Mesenchymal stem cell (in vitro differentiated cells and primary cell): ENCODE measurements at regions not wholly inside any gene's neighbourhood (a gene's known extent, or its start where the extent isn't known, plus 50 kb on each side); places are given as distances from the start of the nearest gene placed in this dataset.
"Not testable (repeated sequence)": the region's sequence is repeated elsewhere in the genome, so short reads cannot be mapped to it uniquely, and the experiment has no call there.

ENCODE experiments used
- DNase-seq: peaks from one replicate; pipeline ENCODE4 v3.0.0-alpha.2; 2013
- H2AFZ ChIP-seq: one replicate; pipeline ENCODE4 v1.6.1; 2013; ENCODE audit warnings: low read depth, mild to moderate bottlenecking, control low read depth, inconsistent platforms, low read length, moderate library complexity
- H2AK5ac ChIP-seq: 2 replicates; pipeline ENCODE4 v1.6.1; 2013; ENCODE audit warnings: low read length, moderate library complexity, mild to moderate bottlenecking, inconsistent platforms; ENCODE audit not compliant: severe bottlenecking
- H2BK120ac ChIP-seq: one replicate; pipeline ENCODE4 v1.6.1; 2013; ENCODE audit warnings: low read depth, mild to moderate bottlenecking, inconsistent platforms, low read length, moderate library complexity
- H2BK12ac ChIP-seq, 2 experiments: one replicate each; pipeline ENCODE4 v1.6.1; 2013; ENCODE audit warnings: inconsistent platforms in 2 of 2, low read length in 2 of 2, mild to moderate bottlenecking in 2 of 2, moderate library complexity in 2 of 2, control low read depth in 1 of 2
- H2BK15ac ChIP-seq: one replicate; pipeline ENCODE4 v1.6.1; 2013; ENCODE audit warnings: mild to moderate bottlenecking, low read depth, inconsistent platforms; ENCODE audit not compliant: poor library complexity, severe bottlenecking
- H2BK5ac ChIP-seq: 2 replicates; pipeline ENCODE4 v1.6.1; 2013; ENCODE audit warnings: low read depth, mild to moderate bottlenecking, low read length, control low read depth, inconsistent platforms; ENCODE audit not compliant: poor library complexity, severe bottlenecking
- H3K14ac ChIP-seq, 2 experiments: one replicate each; pipeline ENCODE4 v1.6.1; 2013; ENCODE audit warnings: inconsistent platforms in 2 of 2, low read length in 2 of 2, control low read depth in 1 of 2, mild to moderate bottlenecking in 1 of 2, moderate library complexity in 1 of 2
- H3K18ac ChIP-seq, 2 experiments: one replicate each; pipeline ENCODE4 v1.6.1; 2013; ENCODE audit warnings: inconsistent platforms in 2 of 2, low read length in 2 of 2, control low read depth in 1 of 2, low read depth in 1 of 2, mild to moderate bottlenecking in 1 of 2
- H3K23ac ChIP-seq, 2 experiments: one replicate each; pipeline ENCODE4 v1.6.1; 2013; ENCODE audit warnings: inconsistent platforms in 2 of 2, low read length in 2 of 2, mild to moderate bottlenecking in 2 of 2, moderate library complexity in 2 of 2, control low read depth in 1 of 2
- H3K27ac ChIP-seq: 2 replicates; pipeline ENCODE4 v1.5.1; 2013; ENCODE audit warnings: mild to moderate bottlenecking, moderate library complexity, low read length, control low read depth, inconsistent platforms; ENCODE audit not compliant: poor library complexity, severe bottlenecking
- H3K27me3 ChIP-seq, 2 experiments: 2 replicates each; pipeline versions ENCODE4 v1.6.1 to v1.7.0; 2013; ENCODE audit warnings: low read length in 2 of 2, mild to moderate bottlenecking in 2 of 2, moderate library complexity in 2 of 2, control low read depth in 1 of 2, inconsistent platforms in 1 of 2; ENCODE audit not compliant: control insufficient read depth in 1 of 2, insufficient read depth in 1 of 2
- H3K36me3 ChIP-seq, 2 experiments: 2 replicates each; pipeline versions ENCODE4 v1.6.1 to v1.7.0; 2013; ENCODE audit warnings: low read length in 2 of 2, control low read depth in 1 of 2, inconsistent platforms in 1 of 2, low read depth in 1 of 2, mild to moderate bottlenecking in 1 of 2; ENCODE audit not compliant: insufficient read depth in 2 of 2, control insufficient read depth in 1 of 2
- H3K4ac ChIP-seq, 2 experiments: one replicate each; pipeline ENCODE4 v1.6.1; 2013; ENCODE audit warnings: inconsistent platforms in 2 of 2, low read length in 2 of 2, mild to moderate bottlenecking in 2 of 2, moderate library complexity in 2 of 2, control low read depth in 1 of 2, low read depth in 1 of 2
- H3K4me1 ChIP-seq: 2 replicates; pipeline ENCODE4 v1.6.1; 2013; ENCODE audit warnings: low read depth, low read length, control low read depth; ENCODE audit not compliant: control insufficient read depth, insufficient read depth
- H3K4me2 ChIP-seq: 2 replicates; pipeline ENCODE4 v1.6.1; 2013; ENCODE audit warnings: low read length, mild to moderate bottlenecking, inconsistent platforms; ENCODE audit not compliant: poor library complexity, severe bottlenecking
- H3K4me3 ChIP-seq, 2 experiments: 2 replicates each; pipeline versions ENCODE4 v1.5.1 to v1.7.0; 2013; ENCODE audit warnings: low read length in 2 of 2, mild to moderate bottlenecking in 2 of 2, control low read depth in 1 of 2, low read depth in 1 of 2; ENCODE audit not compliant: insufficient read depth in 1 of 2
- H3K79me1 ChIP-seq: replicated peaks from 2 replicates; pipeline ENCODE4 v1.6.1; 2013; ENCODE audit warnings: mild to moderate bottlenecking, control low read depth, low read length, inconsistent platforms; ENCODE audit not compliant: poor library complexity, severe bottlenecking
- H3K9ac ChIP-seq: 2 replicates; pipeline ENCODE4 v1.7.0; 2013; ENCODE audit warnings: mild to moderate bottlenecking, low read length, moderate library complexity
- H3K9me3 ChIP-seq: 2 replicates; pipeline ENCODE4 v1.7.0; 2013; ENCODE audit warnings: mild to moderate bottlenecking, low read length; ENCODE audit not compliant: control insufficient read depth
- H4K8ac ChIP-seq: one replicate; pipeline ENCODE4 v1.6.1; 2013; ENCODE audit warnings: inconsistent platforms, mild to moderate bottlenecking, low read length, moderate library complexity
- H4K91ac ChIP-seq: one replicate; pipeline ENCODE4 v1.6.1; 2013; ENCODE audit warnings: mild to moderate bottlenecking, low read length, inconsistent platforms
- WGBS: methylation state at CpG from one replicate; pipeline ENCODE4 v1.1.7; 2013; ENCODE audit warnings: mixed read lengths; 5-methylcytosine and 5-hydroxymethylcytosine counted together

DNA sequence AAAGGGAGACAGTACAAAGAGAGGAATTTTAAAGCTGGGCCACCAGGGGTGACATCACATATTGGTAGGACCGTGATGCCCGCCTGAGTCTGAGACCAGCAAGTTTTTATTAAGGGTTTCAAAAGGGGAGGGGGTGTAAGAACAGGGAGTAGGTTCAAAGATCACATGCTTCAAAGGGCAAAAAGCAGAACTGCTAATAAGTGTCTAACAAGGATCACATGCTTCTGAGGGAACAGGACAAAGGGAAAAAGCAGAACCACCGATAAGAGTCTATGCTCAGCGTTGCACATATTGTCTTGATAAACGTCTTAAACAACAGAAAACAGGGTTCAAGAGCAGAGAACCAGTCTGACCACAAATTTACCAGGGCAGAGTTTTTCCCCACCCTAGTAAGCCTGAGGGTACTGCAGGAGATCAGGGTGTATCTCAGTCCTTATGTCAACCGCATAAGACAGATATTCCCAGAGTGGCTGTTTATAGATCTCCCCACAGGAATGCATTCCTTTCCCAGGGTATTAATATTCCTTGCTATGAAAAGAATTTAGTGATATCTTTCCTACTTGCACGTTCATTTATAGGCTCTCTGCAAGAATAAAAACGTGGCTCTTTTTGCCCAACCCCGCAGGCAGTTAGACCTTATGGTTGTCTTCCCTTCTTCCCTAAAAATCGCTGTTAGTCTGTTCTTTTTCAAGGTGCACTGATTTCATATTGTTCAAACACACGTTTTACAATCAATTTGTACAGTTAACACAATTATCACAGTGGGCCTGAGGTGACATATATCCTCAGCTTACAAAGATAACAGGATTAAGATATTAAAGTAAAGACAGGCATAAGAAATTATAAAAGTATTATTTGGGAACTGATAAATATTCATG, 136.5 kb upstream of the UXS1 start:
- not testable (repeated sequence) for H2BK15ac ChIP-seq, H3K4ac ChIP-seq, H2BK5ac ChIP-seq, H3K23ac ChIP-seq, H3K79me1 ChIP-seq, H3K27me3 ChIP-seq, H3K14ac ChIP-seq, H2BK12ac ChIP-seq, H2AFZ ChIP-seq, H4K8ac ChIP-seq, H3K4me1 ChIP-seq, H3K4me2 ChIP-seq, H4K91ac ChIP-seq, H2BK120ac ChIP-seq, DNase-seq, H3K36me3 ChIP-seq, H3K4me3 ChIP-seq, H3K9ac ChIP-seq, H3K18ac ChIP-seq, H3K27ac ChIP-seq, H3K9me3 ChIP-seq, H2AK5ac ChIP-seq
- WGBS = 69% methylated on average over 9 of the region's 11 CpGs

DNA sequence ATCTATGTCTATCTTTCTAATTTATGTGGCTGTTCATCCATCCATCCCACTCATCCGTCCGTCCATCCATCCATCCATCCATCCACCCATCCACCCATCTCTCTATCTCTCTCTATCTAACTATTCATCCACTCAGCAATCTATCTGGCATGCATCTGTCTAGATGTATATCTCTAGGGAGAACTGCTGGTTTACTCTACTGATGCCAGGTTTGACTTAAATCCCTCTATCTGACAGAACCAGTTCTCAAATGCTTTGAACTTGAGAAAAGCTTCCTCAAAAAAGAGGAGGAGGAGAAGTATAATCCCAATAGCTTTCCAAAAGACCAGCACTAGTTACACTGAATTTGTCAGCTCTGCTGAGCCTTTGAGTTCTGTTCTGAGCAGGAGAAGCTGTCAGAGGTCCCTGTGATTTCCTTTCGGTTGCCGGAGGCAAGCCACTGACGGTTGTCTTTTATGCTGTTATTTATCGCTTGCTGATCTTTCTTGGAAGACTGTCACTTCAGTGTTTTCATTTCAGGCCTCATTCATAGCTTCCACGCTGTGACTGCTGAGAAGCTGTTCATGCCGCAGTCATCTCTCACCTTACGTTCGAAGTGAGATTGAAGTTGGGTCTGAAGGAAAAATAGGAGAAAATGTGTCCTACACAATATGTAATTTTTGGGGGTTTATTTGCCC, 129.4 kb upstream of the UXS1 start:
- H3K4ac ChIP-seq = no peak overlapping the region
- no peak overlapping the region for H4K91ac ChIP-seq
- no peak for DNase-seq
- no peaks in the 10 kb centered on the region for H3K4me1 ChIP-seq
- no peak overlapping the region for H2AFZ ChIP-seq
- H2BK120ac ChIP-seq = no peak overlapping the region
- H3K14ac ChIP-seq = no peak overlapping the region
- H3K79me1 ChIP-seq = no peaks in the 10 kb centered on the region
- H3K27me3 ChIP-seq = peaks cover 6 to 14% of the 10 kb centered on the region in 2 experiments
- H3K27ac ChIP-seq = no peak overlapping the region
- no peaks in the 10 kb centered on the region for H3K36me3 ChIP-seq
- H2AK5ac ChIP-seq = no peak overlapping the region
- no peak overlapping the region for H4K8ac ChIP-seq
- no peak overlapping the region for H3K9ac ChIP-seq
- H3K4me3 ChIP-seq = no peak overlapping the region
- no peak overlapping the region for H2BK15ac ChIP-seq
- H3K18ac ChIP-seq = no peak overlapping the region
- H3K23ac ChIP-seq = no peak overlapping the region
- H3K9me3 ChIP-seq = no peaks in the 10 kb centered on the region
- 91% methylated on average over 10 of the region's 10 CpGs for WGBS
- H3K4me2 ChIP-seq = no peak overlapping the region
- no peak overlapping the region for H2BK5ac ChIP-seq
- no peak overlapping the region for H2BK12ac ChIP-seq

- H3K14ac ChIP-seq = no peak overlapping the region
- no peak overlapping the region for H3K4me3 ChIP-seq
Observed at GRCh38 chr2:106322281-106322680, 128.2 kb upstream of the UXS1 start.

DNA sequence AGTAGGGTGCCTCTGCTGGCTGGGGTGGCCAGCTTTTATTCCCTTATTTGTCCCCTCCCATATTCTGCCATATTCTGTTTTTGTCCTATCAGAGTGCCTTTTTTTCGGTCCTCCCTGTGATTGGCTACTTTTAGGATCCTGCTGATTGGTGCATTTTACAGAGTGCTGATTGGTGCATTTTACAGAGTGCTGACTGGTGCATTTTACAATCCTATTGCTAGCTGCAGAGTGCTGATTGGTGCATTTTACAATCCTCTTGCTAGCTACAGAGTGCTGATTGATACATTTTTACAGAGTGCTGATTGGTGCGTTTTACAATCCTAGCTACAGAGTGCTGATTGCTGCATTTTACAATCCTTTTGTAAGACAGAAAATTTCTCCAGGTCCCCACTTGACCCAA, 126.3 kb upstream of the UXS1 start:
- not testable (repeated sequence) for H3K4me2 ChIP-seq, H3K18ac ChIP-seq, H2BK5ac ChIP-seq, H3K4ac ChIP-seq, H2AFZ ChIP-seq, H3K36me3 ChIP-seq, H2AK5ac ChIP-seq, H3K14ac ChIP-seq, H3K9me3 ChIP-seq, H3K4me1 ChIP-seq, H3K27ac ChIP-seq, H3K23ac ChIP-seq, H4K8ac ChIP-seq, DNase-seq, H3K9ac ChIP-seq, H3K4me3 ChIP-seq, H4K91ac ChIP-seq, H2BK15ac ChIP-seq, H2BK120ac ChIP-seq, H3K79me1 ChIP-seq, H3K27me3 ChIP-seq, H2BK12ac ChIP-seq
- WGBS = 91% methylated on average over 2 of the region's 2 CpGs

More at GRCh38 chr2:106322281-106322680, 128.2 kb upstream of the UXS1 start:
- Histone ChIP-seq H2BK15ac (no peak overlapping the region), H4K8ac (no peak overlapping the region), H3K18ac (no peak overlapping the region), H3K36me3 (no peaks in the 10 kb centered on the region), H2AK5ac (no peak overlapping the region), H2AFZ (no peak overlapping the region), H3K27ac (no peak overlapping the region), H3K4me1 (no peaks in the 10 kb centered on the region), H2BK12ac (no peak overlapping the region), H3K9me3 (no peaks in the 10 kb centered on the region), H3K79me1 (no peaks in the 10 kb centered on the region), H3K9ac (no peak overlapping the region), H3K23ac (no peak overlapping the region), H3K27me3 (peaks cover 6 to 14% of the 10 kb centered on the region in 2 experiments), H3K4me2 (no peak overlapping the region), H2BK120ac (no peak overlapping the region), H4K91ac (no peak overlapping the region), H3K4ac (no peak overlapping the region), H2BK5ac (no peak overlapping the region)
- DNase-seq = no peak
- 89% methylated on average over 5 of the region's 5 CpGs for WGBS
